GM23338 (cell line): ENCODE measurements at regions not wholly inside any gene's neighbourhood (a gene's known extent, or its start where the extent isn't known, plus 50 kb on each side); places are given as distances from the start of the nearest gene placed in this dataset.

Experiments
- ATAC-seq: fragments of 200-7000 bp; cut with Tn5 transposase; 3 replicates; pipeline ENCODE4 v1.9.1; 2020
- DNase-seq: peaks from one replicate; pipeline ENCODE4 v3.0.0-alpha.2; 2015; ENCODE audit warnings: low spot score
- H2AFZ ChIP-seq: fragments of 200-600 bp; sonication (generic); 2 replicates; pipeline ENCODE4 v1.8.0; 2016; ENCODE audit warnings: antibody characterized with exemption, mild to moderate bottlenecking, moderate library complexity
- H3F3A ChIP-seq: fragments of 200-600 bp; sonication (generic); replicated peaks from 2 replicates; pipeline ENCODE4 v1.8.0; 2017; ENCODE audit warnings: antibody characterized with exemption, mixed run types, low read depth
- H3K27ac ChIP-seq: fragments of 200-600 bp; sonication (generic); 2 replicates; pipeline ENCODE4 v1.6.1; 2016; ENCODE audit warnings: low read depth
- H3K27me3 ChIP-seq: fragments of 200-600 bp; sonication (generic); 2 replicates; pipeline ENCODE4 v1.8.0; 2016; ENCODE audit warnings: mild to moderate bottlenecking, mixed run types, moderate library complexity; ENCODE audit not compliant: insufficient read depth
- H3K36me3 ChIP-seq: fragments of 200-600 bp; sonication (generic); 2 replicates; pipeline ENCODE4 v1.8.0; 2016; ENCODE audit warnings: mild to moderate bottlenecking; ENCODE audit not compliant: insufficient read depth
- H3K4me1 ChIP-seq: fragments of 200-600 bp; sonication (generic); 2 replicates; pipeline ENCODE4 v1.8.0; 2016; ENCODE audit warnings: mild to moderate bottlenecking, moderate library complexity; ENCODE audit not compliant: insufficient read depth
- H3K4me2 ChIP-seq: fragments of 200-600 bp; sonication (generic); 2 replicates; pipeline ENCODE4 v1.7.1; 2017; ENCODE audit warnings: mixed run types
- H3K4me3 ChIP-seq: fragments of 200-600 bp; sonication (generic); 2 replicates; pipeline ENCODE4 v1.6.1; 2016; ENCODE audit warnings: mixed run types
- H3K79me2 ChIP-seq: fragments of 200-600 bp; sonication (generic); replicated peaks from 2 replicates; pipeline ENCODE4 v1.8.0; 2017; ENCODE audit warnings: mild to moderate bottlenecking; ENCODE audit not compliant: insufficient read depth
- H3K9me2 ChIP-seq: fragments of 200-600 bp; sonication (generic); 2 replicates; pipeline ENCODE4 v1.8.0; 2017; ENCODE audit not compliant: insufficient read depth
- H4K20me1 ChIP-seq: fragments of 200-600 bp; sonication (generic); replicated peaks from 2 replicates; pipeline ENCODE4 v1.8.0; 2017; ENCODE audit warnings: mild to moderate bottlenecking; ENCODE audit not compliant: insufficient read depth
- H3K27ac Mint-ChIP-seq: 2 replicates; pipeline ENCODE4 v1.8.0; 2020; ENCODE audit warnings: inconsistent platforms, mild to moderate bottlenecking, moderate library complexity, mixed read lengths
- H3K27me3 Mint-ChIP-seq: 3 replicates; pipeline ENCODE4 v1.8.0; 2022; ENCODE audit warnings: low read depth, mild to moderate bottlenecking, moderate library complexity, mixed read lengths, inconsistent platforms; ENCODE audit not compliant: insufficient read depth, poor library complexity
- H3K36me3 Mint-ChIP-seq: 3 replicates; pipeline ENCODE4 v1.8.0; 2021; ENCODE audit warnings: low read depth, mild to moderate bottlenecking, inconsistent platforms, moderate library complexity, mixed read lengths
- H3K4me1 Mint-ChIP-seq: 3 replicates; pipeline ENCODE4 v1.8.0; 2020; ENCODE audit warnings: mild to moderate bottlenecking, inconsistent platforms, mixed read lengths
- H3K4me3 Mint-ChIP-seq: 3 replicates; pipeline ENCODE4 v1.8.0; 2021; ENCODE audit warnings: moderate library complexity, mild to moderate bottlenecking, inconsistent platforms, mixed read lengths
- H3K9me3 Mint-ChIP-seq: 3 replicates; pipeline ENCODE4 v1.8.0; 2020; ENCODE audit warnings: moderate library complexity, mild to moderate bottlenecking, inconsistent platforms, mixed read lengths
- EZH2 ChIP-seq: fragments of 200-600 bp; sonication (generic); IDR thresholded peaks from one replicate; pipeline ENCODE4 v1.8.0; 2017; ENCODE audit warnings: antibody characterized with exemption, mild to moderate bottlenecking, low read depth; ENCODE audit not compliant: unreplicated experiment
- JUNB ChIP-seq: IDR thresholded peaks from one replicate; pipeline ENCODE4 v1.6.1; 2016; ENCODE audit warnings: antibody characterized with exemption; ENCODE audit not compliant: unreplicated experiment
- NANOG ChIP-seq: IDR thresholded peaks from 2 replicates; pipeline ENCODE4 v1.6.1; 2016; ENCODE audit warnings: antibody characterized with exemption, borderline replicate concordance
- ZNF331 ChIP-seq: fragments of 250-450 bp; sonication (Bioruptor Pico); IDR thresholded peaks from 2 replicates; pipeline ENCODE4 v1.5.0; 2020; ENCODE audit warnings: low read depth, mild to moderate bottlenecking, moderate library complexity
- TF ChIP-seq, protein P1 (sequence below): IDR thresholded peaks from 2 replicates; pipeline ENCODE4 v1.6.1; 2016; ENCODE audit warnings: antibody characterized with exemption
- TF ChIP-seq, protein P2 (sequence below): fragments of 250-450 bp; sonication (Bioruptor Pico); IDR thresholded peaks from 2 replicates; pipeline ENCODE4 v1.5.0; 2020; ENCODE audit warnings: mild to moderate bottlenecking, moderate library complexity

DNA sequence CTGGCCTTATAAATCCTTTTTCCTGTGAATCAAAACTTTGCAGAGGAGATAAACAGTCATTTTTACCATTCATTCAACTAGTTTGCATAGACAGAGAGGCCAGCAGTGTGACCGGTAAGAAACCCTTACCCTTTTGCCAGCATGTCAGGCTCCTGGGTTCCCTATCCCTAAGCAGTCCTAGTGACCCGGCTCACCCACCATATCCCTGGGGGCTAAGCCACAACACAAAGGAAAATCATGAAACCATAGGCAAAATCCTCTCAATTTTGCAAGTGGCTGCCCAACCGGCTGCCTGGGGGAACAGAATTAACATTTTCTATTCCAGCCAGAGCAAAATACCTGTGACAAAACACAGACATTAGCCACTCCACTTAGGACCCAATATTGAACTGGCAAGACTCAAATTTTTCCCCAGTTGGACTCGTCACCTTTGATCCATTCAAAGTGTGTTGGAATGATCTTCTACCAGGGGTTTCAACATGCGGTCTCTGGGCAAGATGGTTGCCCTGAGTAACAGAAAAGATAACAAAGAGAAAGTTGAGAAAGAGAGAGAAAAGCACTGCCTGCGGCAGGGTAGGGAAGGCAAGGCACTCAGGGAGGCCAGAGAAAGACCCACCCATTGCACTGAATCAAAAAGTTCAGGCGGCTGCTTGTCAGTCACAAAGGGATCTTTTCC, 174.8 kb upstream of the NAMPT start:
- Histone ChIP-seq H3K4me1 (peaks cover 6% of the 10 kb centered on the region), H3K27ac (no peak overlapping the region), H3F3A (no peaks in the 10 kb centered on the region), H3K27me3 (no peaks in the 10 kb centered on the region), H3K4me3 (no peak overlapping the region), H3K36me3 (peaks cover 3% of the 10 kb centered on the region), H2AFZ (0 out of 2 replicates have a peak overlapping the region, but pooled peaks have one; percentile 13), H3K4me2 (no peak overlapping the region), H3K79me2 (no peaks in the 10 kb centered on the region), H4K20me1 (no peaks in the 10 kb centered on the region), H3K9me2 (peaks cover 3% of the 10 kb centered on the region)
- TF ChIP-seq JUNB (no peak), EZH2 (no peak), NANOG (no peak), ZNF331 (no peak)
- TF ChIP-seq, protein P1, sequence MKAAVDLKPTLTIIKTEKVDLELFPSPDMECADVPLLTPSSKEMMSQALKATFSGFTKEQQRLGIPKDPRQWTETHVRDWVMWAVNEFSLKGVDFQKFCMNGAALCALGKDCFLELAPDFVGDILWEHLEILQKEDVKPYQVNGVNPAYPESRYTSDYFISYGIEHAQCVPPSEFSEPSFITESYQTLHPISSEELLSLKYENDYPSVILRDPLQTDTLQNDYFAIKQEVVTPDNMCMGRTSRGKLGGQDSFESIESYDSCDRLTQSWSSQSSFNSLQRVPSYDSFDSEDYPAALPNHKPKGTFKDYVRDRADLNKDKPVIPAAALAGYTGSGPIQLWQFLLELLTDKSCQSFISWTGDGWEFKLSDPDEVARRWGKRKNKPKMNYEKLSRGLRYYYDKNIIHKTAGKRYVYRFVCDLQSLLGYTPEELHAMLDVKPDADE = no peak
- TF ChIP-seq, protein P2, sequence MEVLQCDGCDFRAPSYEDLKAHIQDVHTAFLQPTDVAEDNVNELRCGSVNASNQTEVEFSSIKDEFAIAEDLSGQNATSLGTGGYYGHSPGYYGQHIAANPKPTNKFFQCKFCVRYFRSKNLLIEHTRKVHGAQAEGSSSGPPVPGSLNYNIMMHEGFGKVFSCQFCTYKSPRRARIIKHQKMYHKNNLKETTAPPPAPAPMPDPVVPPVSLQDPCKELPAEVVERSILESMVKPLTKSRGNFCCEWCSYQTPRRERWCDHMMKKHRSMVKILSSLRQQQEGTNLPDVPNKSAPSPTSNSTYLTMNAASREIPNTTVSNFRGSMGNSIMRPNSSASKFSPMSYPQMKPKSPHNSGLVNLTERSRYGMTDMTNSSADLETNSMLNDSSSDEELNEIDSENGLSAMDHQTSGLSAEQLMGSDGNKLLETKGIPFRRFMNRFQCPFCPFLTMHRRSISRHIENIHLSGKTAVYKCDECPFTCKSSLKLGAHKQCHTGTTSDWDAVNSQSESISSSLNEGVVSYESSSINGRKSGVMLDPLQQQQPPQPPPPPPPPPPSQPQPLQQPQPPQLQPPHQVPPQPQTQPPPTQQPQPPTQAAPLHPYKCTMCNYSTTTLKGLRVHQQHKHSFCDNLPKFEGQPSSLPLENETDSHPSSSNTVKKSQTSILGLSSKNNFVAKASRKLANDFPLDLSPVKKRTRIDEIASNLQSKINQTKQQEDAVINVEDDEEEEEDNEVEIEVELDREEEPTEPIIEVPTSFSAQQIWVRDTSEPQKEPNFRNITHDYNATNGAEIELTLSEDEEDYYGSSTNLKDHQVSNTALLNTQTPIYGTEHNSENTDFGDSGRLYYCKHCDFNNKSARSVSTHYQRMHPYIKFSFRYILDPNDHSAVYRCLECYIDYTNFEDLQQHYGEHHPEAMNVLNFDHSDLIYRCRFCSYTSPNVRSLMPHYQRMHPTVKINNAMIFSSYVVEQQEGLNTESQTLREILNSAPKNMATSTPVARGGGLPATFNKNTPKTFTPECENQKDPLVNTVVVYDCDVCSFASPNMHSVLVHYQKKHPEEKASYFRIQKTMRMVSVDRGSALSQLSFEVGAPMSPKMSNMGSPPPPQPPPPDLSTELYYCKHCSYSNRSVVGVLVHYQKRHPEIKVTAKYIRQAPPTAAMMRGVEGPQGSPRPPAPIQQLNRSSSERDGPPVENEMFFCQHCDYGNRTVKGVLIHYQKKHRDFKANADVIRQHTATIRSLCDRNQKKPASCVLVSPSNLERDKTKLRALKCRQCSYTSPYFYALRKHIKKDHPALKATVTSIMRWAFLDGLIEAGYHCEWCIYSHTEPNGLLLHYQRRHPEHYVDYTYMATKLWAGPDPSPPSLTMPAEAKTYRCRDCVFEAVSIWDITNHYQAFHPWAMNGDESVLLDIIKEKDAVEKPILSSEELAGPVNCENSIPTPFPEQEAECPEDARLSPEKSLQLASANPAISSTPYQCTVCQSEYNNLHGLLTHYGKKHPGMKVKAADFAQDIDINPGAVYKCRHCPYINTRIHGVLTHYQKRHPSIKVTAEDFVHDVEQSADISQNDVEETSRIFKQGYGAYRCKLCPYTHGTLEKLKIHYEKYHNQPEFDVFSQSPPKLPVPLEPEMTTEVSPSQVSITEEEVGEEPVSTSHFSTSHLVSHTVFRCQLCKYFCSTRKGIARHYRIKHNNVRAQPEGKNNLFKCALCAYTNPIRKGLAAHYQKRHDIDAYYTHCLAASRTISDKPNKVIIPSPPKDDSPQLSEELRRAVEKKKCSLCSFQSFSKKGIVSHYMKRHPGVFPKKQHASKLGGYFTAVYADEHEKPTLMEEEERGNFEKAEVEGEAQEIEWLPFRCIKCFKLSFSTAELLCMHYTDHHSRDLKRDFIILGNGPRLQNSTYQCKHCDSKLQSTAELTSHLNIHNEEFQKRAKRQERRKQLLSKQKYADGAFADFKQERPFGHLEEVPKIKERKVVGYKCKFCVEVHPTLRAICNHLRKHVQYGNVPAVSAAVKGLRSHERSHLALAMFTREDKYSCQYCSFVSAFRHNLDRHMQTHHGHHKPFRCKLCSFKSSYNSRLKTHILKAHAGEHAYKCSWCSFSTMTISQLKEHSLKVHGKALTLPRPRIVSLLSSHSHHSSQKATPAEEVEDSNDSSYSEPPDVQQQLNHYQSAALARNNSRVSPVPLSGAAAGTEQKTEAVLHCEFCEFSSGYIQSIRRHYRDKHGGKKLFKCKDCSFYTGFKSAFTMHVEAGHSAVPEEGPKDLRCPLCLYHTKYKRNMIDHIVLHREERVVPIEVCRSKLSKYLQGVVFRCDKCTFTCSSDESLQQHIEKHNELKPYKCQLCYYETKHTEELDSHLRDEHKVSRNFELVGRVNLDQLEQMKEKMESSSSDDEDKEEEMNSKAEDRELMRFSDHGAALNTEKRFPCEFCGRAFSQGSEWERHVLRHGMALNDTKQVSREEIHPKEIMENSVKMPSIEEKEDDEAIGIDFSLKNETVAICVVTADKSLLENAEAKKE (CRISPR knock-in tag) = no peak
- Mint-ChIP-seq H3K27me3 (peaks cover 2% of the 10 kb centered on the region), H3K9me3 (peaks cover 38% of the 10 kb centered on the region), H3K4me1 (peaks cover 18% of the 10 kb centered on the region; the same call in 2 of the 3 replicates), H3K36me3 (peaks cover 18% of the 10 kb centered on the region), H3K27ac (no peak overlapping the region), H3K4me3 (no peak overlapping the region)
- DNase-seq (no peak), ATAC-seq (no peak)
